SK-N-MC (cell line): ENCODE measurements at regions not wholly inside any gene's neighbourhood (a gene's known extent, or its start where the extent isn't known, plus 50 kb on each side); places are given as distances from the start of the nearest gene placed in this dataset.

Source experiments
- DNase-seq: peaks from one replicate; pipeline ENCODE4 v3.0.0-alpha.2; 2011; ENCODE audit warnings: low read depth, low spot score
- H3K27ac ChIP-seq: fragments of 200-600 bp; sonication (generic); 2 replicates; pipeline ENCODE4 v1.5.1; 2016; ENCODE audit warnings: mixed run types
- H3K36me3 ChIP-seq: fragments of 200-600 bp; sonication (generic); 2 replicates; pipeline ENCODE4 v1.6.1; 2017; ENCODE audit warnings: antibody characterized with exemption, low read length, mixed read lengths; ENCODE audit not compliant: insufficient read depth
- H3K4me3 ChIP-seq: fragments of 200-600 bp; sonication (generic); 2 replicates; pipeline ENCODE4 v1.5.1; 2016
- H3K9ac ChIP-seq: fragments of 200-600 bp; sonication (generic); 2 replicates; pipeline ENCODE4 v1.8.0; 2017; ENCODE audit warnings: mixed run types, mixed read lengths; ENCODE audit not compliant: insufficient read length
- H3K9me3 ChIP-seq: fragments of 200-600 bp; sonication (generic); 2 replicates; pipeline ENCODE4 v1.6.1; 2017; ENCODE audit warnings: low read depth, mild to moderate bottlenecking, antibody characterized with exemption, low read length, moderate library complexity, mixed read lengths
- EZH2 ChIP-seq: fragments of 200-600 bp; sonication (generic); IDR thresholded peaks from one replicate; pipeline ENCODE4 v1.6.1; 2017; ENCODE audit warnings: antibody characterized with exemption
- FOXP2 ChIP-seq: optimal IDR thresholded peaks from 2 replicates; pipeline ENCODE3; 2011; ENCODE audit warnings: mild to moderate bottlenecking, moderate library complexity; ENCODE audit not compliant: insufficient read depth; ENCODE audit errors: extremely low read length, control extremely low read depth
- POLR2AphosphoS5 ChIP-seq: IDR thresholded peaks from 2 replicates; pipeline ENCODE4 v1.6.1; 2012; ENCODE audit warnings: mild to moderate bottlenecking, low read depth, low read length, borderline replicate concordance

DNA sequence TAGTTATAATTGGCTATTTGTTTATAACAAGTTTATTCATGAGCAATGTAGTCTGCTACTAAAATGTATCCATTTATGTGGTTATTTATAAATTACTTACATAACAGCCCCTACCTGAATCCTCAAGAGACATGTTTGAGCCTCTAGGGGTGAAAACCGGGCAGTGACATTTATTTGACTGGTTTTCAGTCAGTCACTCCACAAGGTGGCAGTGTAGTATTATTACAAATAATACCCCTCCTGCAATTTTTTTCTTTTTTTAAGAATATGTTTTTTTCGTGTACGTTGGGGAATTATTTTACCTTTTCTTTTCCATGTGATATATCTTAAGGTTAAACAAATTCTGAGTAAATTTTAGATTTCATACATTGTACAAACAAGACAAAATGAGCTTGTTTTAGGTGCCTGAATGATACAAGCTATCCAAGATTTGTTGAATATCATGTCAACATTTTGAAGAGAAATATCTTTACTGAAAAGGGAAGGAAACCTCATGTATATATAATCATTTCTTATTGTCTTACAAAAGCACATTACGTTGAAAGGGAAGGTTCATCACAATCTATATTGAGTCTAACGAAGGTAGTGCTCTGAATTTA lies 598.7 kb upstream of the TECRL start:
- Histone ChIP-seq H3K9ac (peak overlapping the region; percentile 17), H3K27ac (peak overlapping the region; percentile 29), H3K36me3 (no peaks in the 10 kb centered on the region), H3K4me3 (peak overlapping the region; percentile 60), H3K9me3 (no peaks in the 10 kb centered on the region)
- TF ChIP-seq FOXP2 (no peak), POLR2AphosphoS5 (no peak), EZH2 (no peak)
- DNase-seq, result peak; percentile 45

DNA sequence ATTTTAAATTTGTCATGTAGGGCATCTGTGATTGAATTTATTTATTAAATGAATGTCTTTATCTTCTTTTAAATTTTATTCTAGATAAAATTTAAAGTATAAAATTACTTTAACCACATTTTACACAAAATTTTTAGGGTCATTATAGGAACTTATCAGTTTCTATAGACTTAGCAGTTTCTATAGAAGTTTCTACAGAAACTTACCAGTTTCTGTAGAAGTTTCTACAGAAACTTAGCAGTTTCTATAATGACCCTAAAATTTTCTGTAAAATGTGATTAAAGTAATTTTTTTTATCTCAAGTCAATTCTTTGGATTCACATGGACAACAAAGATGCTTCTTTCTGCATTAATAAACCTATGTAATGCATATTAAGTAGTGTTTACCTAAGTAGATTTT lies 565.9 kb upstream of the TECRL start:
- no peak overlapping the region for H3K27ac ChIP-seq
- H3K9ac ChIP-seq, result no peak overlapping the region
- no peaks in the 10 kb centered on the region for H3K36me3 ChIP-seq
- TF ChIP-seq EZH2, result no peak
- no peak for DNase-seq
- no peaks in the 10 kb centered on the region for H3K9me3 ChIP-seq
- no peak overlapping the region for H3K4me3 ChIP-seq

DNA sequence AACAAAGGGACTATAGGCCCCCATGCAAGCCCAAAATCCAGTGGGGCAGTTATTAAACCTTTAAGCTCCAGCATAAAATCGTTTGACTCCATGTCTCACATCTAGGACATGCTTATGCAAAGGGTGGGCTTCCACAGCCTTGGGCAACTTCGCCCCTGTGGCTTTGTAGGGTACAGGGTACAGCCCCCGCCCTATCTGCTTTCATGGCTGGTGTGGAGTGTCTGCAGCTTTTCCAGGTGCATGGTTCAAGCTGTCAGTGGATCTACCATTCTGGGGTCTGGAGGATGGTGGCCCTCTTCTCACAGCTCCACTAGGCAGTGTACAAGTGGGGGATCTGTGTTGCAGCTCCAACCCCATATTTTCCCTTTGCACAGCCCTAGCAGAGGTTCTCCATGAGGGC lies 559.8 kb upstream of the TECRL start:
- no peak overlapping the region for H3K27ac ChIP-seq
- no peak overlapping the region for H3K9ac ChIP-seq
- no peak overlapping the region for H3K4me3 ChIP-seq
- no peak for DNase-seq
- H3K36me3 ChIP-seq, result no peaks in the 10 kb centered on the region
- H3K9me3 ChIP-seq, result no peaks in the 10 kb centered on the region
- TF ChIP-seq FOXP2, result no peak
- TF ChIP-seq EZH2, result no peak
- no peak for TF ChIP-seq POLR2AphosphoS5

DNA sequence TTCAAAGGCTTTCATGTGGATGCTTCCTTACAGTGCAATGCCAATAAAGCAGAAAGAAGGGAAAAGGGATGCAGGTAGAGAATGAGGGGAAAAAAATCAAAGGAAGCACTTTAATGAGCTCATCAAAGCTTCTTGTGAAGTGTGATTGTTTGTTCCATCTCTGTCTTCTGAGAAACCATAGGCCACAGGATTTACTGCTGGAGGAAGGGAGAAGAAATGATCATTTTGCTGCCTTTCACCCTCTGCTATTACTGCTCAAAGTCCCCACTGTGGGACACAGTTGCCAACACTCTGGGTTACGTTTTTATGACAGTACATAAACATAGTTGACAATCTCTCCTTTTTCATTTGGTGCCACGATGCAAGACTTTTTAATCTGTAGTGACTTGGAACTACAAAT lies 558.0 kb upstream of the TECRL start:
- Histone ChIP-seq H3K9me3 (no peaks in the 10 kb centered on the region), H3K4me3 (no peak overlapping the region), H3K9ac (no peak overlapping the region), H3K27ac (no peak overlapping the region), H3K36me3 (no peaks in the 10 kb centered on the region)
- TF ChIP-seq FOXP2, result no peak
- no peak for TF ChIP-seq POLR2AphosphoS5
- TF ChIP-seq EZH2, result no peak
- no peak for DNase-seq

DNA sequence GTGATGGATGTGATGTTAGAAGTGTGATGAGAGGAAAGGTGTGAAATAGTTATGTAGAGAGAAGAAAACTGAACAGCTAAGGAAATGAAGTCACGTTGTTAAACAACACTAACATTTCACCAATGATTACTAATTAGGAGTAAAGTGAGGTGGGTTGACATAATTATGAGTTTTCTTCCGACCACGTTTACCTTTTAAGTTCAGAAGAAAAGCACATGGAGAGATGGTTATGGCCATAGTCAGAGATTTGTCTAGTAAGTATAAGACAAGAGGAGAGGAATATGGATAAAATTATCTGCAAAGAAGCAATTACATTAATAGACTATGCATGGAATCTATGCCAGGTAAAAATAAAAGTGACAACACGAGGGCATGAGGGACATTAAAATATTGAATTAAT lies 551.3 kb upstream of the TECRL start:
- no peak for DNase-seq

DNA sequence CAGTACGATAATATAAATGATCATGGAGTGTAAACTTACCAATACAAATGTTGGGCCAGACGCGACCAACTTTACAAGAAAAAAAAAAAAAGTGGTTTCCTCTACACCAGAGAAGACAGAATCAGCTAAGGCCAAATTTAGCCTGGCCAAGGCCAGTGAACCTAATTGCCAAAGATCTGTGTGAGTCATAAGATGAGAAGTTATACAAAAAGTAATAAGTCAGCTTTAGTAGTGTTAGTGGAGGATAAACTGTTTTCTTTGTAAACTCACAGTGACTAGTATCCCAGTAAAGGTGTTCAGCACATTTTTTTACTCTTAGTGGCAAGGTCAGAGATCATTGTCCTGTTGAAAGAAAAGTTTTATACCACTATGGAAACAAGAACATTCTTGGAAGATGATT lies 531.4 kb upstream of the TECRL start:
- Histone ChIP-seq H3K4me3 (no peak overlapping the region), H3K27ac (no peak overlapping the region)

More for the DNA sequence above, 551.3 kb upstream of the TECRL start:
- Histone ChIP-seq H3K4me3 (no peak overlapping the region), H3K9me3 (no peaks in the 10 kb centered on the region), H3K9ac (no peak overlapping the region), H3K36me3 (no peaks in the 10 kb centered on the region), H3K27ac (no peak overlapping the region)
- no peak for TF ChIP-seq POLR2AphosphoS5
- no peak for TF ChIP-seq FOXP2
- no peak for TF ChIP-seq EZH2

DNA sequence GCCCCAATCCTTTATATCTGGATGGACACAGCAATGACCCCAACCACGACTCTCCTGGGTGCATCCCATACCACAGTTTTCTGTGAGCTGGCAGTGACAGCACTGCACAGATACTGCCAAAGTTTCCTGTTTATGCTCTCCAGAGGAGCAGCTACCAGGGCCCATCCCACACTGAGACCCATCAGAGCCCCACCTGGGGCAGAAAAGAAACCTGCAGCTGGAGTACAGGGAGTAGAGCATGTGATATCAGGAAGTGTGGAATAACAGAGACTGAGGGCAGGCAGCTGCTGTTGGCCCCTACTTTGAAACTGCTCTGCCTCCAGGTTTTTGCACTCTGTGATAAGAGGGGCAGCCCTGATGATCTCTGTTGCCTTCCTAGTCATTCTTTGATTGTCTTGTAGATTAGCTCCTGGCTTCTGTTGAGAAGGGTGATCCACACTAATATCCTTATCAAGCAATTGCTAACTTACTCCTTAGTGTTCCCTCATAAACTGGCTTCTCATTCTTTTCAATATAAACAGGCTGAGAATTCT lies 526.3 kb upstream of the TECRL start:
- Histone ChIP-seq H3K36me3 (no peaks in the 10 kb centered on the region), H3K27ac (no peak overlapping the region), H3K4me3 (no peak overlapping the region), H3K9me3 (no peaks in the 10 kb centered on the region), H3K9ac (no peak overlapping the region)
- TF ChIP-seq FOXP2, result no peak
- no peak for TF ChIP-seq EZH2
- TF ChIP-seq POLR2AphosphoS5, result no peak
- no peak for DNase-seq

More for the DNA sequence above, 531.4 kb upstream of the TECRL start:
- Histone ChIP-seq H3K36me3 (no peaks in the 10 kb centered on the region), H3K9ac (no peak overlapping the region), H3K9me3 (no peaks in the 10 kb centered on the region)
- TF ChIP-seq EZH2 (no peak), FOXP2 (no peak), POLR2AphosphoS5 (no peak)
- no peak for DNase-seq

DNA sequence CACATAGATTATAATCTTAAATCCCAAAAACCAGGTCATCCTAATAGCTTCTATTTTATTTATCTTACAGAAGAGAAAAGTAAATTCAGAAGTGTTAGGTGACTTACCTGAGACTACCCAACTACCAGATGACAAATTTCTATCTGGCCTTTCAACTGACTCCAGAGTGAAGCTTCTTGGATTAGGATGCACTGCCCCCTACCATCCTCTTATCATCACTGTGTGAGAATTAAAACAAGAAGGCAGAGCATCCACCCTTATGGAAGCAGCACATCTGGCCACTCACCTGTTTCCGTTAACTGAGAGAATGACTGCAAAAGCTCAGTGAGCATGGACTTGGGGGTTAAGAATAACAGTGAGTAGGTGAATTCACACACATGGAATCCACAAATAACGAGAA lies 502.6 kb upstream of the TECRL start:
- no peak for TF ChIP-seq EZH2
- TF ChIP-seq POLR2AphosphoS5, result no peak
- no peak for TF ChIP-seq FOXP2
- no peak for DNase-seq
- Histone ChIP-seq H3K9me3 (no peaks in the 10 kb centered on the region), H3K9ac (no peak overlapping the region), H3K36me3 (no peaks in the 10 kb centered on the region), H3K4me3 (no peak overlapping the region), H3K27ac (no peak overlapping the region)

DNA sequence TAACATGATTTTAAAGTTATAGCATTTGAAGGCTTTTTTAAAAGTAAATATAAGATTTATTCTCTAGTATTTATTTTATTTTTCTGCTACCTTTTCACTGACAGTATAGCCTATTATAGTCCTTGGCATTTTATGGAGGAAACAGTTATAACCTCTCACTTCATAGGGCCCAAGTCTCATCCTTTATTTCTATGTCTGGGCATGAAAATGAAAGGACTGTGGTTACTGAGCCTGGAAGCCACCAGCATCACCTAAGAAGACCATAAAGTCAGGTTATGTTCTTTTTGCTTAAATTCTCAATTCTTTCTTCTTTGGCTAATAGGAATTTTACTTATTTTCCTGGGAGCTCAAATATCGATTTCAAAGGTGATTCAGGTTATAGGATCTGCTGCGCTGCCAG lies 494.7 kb upstream of the TECRL start:
- H3K9me3 ChIP-seq, result no peaks in the 10 kb centered on the region
- TF ChIP-seq FOXP2 (no peak), EZH2 (no peak)
- no peak overlapping the region for H3K4me3 ChIP-seq
- H3K9ac ChIP-seq, result no peak overlapping the region
- DNase-seq, result no peak
- H3K27ac ChIP-seq, result no peak overlapping the region
- H3K36me3 ChIP-seq, result no peaks in the 10 kb centered on the region
